ENCODE measurements at regions not wholly inside any gene's neighbourhood (a gene's known extent, or its start where the extent isn't known, plus 50 kb on each side); places are given as distances from the start of the nearest gene placed in this dataset.

- intact Hi-C loops (cut with DNase I; ENCODE audit: low total_unique reads), result no loop called here
- no peak overlapping the region for H3K4me3 ChIP-seq
These were observed 239.6 kb upstream of the VEGFC start for GRCh38 chr4:177032341-177032740.

GRCh38 chr4:177033135-177033534 lies 240.4 kb upstream of the VEGFC start:
- TF ChIP-seq POLR2AphosphoS5 (IDR thresholded peaks at IDR 0.05) (no peak), EP300 (IDR thresholded peaks at IDR 0.05) (no peak), POLR2A (IDR thresholded peaks at IDR 0.05) (no peak)
- TF ChIP-seq, protein P1, sequence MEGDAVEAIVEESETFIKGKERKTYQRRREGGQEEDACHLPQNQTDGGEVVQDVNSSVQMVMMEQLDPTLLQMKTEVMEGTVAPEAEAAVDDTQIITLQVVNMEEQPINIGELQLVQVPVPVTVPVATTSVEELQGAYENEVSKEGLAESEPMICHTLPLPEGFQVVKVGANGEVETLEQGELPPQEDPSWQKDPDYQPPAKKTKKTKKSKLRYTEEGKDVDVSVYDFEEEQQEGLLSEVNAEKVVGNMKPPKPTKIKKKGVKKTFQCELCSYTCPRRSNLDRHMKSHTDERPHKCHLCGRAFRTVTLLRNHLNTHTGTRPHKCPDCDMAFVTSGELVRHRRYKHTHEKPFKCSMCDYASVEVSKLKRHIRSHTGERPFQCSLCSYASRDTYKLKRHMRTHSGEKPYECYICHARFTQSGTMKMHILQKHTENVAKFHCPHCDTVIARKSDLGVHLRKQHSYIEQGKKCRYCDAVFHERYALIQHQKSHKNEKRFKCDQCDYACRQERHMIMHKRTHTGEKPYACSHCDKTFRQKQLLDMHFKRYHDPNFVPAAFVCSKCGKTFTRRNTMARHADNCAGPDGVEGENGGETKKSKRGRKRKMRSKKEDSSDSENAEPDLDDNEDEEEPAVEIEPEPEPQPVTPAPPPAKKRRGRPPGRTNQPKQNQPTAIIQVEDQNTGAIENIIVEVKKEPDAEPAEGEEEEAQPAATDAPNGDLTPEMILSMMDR (IDR thresholded peaks at IDR 0.05), result no peak
- Histone ChIP-seq H3K27ac (no peak overlapping the region), H3K27me3 (no peaks in the 10 kb centered on the region), H3K9me3 (no peaks in the 10 kb centered on the region), H3K36me3 (no peaks in the 10 kb centered on the region), H3K4me3 (no peak overlapping the region), H3K4me1 (no peaks in the 10 kb centered on the region)
- intact Hi-C loops (cut with DNase I; ENCODE audit: low total_unique reads), result no loop called here
- 62 to 72% (median 64%) methylated on average over 3 of the region's 3 CpGs for WGBS, 5 donors
- DNase-seq, result no peak

More at GRCh38 chr4:177032341-177032740, 239.6 kb upstream of the VEGFC start:
- TF ChIP-seq, protein P1 (IDR thresholded peaks at IDR 0.05), result no peak
- no peaks in the 10 kb centered on the region for H3K27me3 ChIP-seq
- no peak for DNase-seq
- no peaks in the 10 kb centered on the region for H3K9me3 ChIP-seq
- no peaks in the 10 kb centered on the region for H3K36me3 ChIP-seq
- WGBS, 5 donors, result 29 to 42% (median 33%) methylated on average over 1 of the region's 1 CpG
- no peak overlapping the region for H3K27ac ChIP-seq
- H3K4me1 ChIP-seq, result no peaks in the 10 kb centered on the region

DNA sequence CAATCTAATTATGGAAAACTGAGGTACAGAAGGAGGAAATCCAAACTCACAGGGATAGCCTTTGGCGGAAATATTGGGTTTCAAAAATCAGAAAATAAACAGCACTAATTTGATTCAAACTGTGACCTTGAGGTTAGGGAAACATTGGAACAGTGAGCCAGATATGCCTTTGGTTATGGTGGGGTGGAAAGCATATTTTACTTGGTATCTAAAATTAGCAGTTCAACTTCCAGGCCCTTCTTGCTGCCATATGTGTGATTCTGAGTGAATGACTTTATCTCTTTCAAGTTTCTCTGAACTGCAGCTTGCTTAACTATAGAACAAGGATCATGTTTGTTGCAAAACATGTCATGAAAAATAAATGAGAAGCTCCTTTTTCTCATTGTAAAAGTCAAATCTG lies 240.9 kb upstream of the VEGFC start:
- WGBS, 5 donors, result 60 to 78% (median 65%) methylated on average over 1 of the region's 1 CpG
- intact Hi-C loops (cut with DNase I; ENCODE audit: low total_unique reads), result no loop called here
- no peaks in the 10 kb centered on the region for H3K4me1 ChIP-seq
- H3K27me3 ChIP-seq, result no peaks in the 10 kb centered on the region
- no peaks in the 10 kb centered on the region for H3K36me3 ChIP-seq
- DNase-seq, result no peak
- no peaks in the 10 kb centered on the region for H3K9me3 ChIP-seq
- H3K27ac ChIP-seq, result no peak overlapping the region
- no peak for TF ChIP-seq POLR2AphosphoS5 (IDR thresholded peaks at IDR 0.05)
- no peak overlapping the region for H3K4me3 ChIP-seq

- no peak overlapping the region for H3K4me3 ChIP-seq
- H3K36me3 ChIP-seq, result no peaks in the 10 kb centered on the region
- WGBS, 5 donors, result 91 to 97% (median 93%) methylated on average over 4 of the region's 4 CpGs
- TF ChIP-seq POLR2AphosphoS5 (IDR thresholded peaks at IDR 0.05) (no peak), POLR2A (IDR thresholded peaks at IDR 0.05) (no peak), EP300 (IDR thresholded peaks at IDR 0.05) (no peak)
- TF ChIP-seq, protein P1 (IDR thresholded peaks at IDR 0.05), result no peak
- no peak overlapping the region for H3K27ac ChIP-seq
- no peaks in the 10 kb centered on the region for H3K4me1 ChIP-seq
- no peaks in the 10 kb centered on the region for H3K9me3 ChIP-seq
- no peak for DNase-seq
- intact Hi-C loops (cut with DNase I; ENCODE audit: low total_unique reads), result loop anchor here (10.0 kb wide), 1 partner anchor 667 kb away; no protein-coding TSS in a partner anchor
- H3K27me3 ChIP-seq, result no peaks in the 10 kb centered on the region
These were observed 248.6 kb upstream of the VEGFC start for GRCh38 chr4:177041356-177041755.

DNA sequence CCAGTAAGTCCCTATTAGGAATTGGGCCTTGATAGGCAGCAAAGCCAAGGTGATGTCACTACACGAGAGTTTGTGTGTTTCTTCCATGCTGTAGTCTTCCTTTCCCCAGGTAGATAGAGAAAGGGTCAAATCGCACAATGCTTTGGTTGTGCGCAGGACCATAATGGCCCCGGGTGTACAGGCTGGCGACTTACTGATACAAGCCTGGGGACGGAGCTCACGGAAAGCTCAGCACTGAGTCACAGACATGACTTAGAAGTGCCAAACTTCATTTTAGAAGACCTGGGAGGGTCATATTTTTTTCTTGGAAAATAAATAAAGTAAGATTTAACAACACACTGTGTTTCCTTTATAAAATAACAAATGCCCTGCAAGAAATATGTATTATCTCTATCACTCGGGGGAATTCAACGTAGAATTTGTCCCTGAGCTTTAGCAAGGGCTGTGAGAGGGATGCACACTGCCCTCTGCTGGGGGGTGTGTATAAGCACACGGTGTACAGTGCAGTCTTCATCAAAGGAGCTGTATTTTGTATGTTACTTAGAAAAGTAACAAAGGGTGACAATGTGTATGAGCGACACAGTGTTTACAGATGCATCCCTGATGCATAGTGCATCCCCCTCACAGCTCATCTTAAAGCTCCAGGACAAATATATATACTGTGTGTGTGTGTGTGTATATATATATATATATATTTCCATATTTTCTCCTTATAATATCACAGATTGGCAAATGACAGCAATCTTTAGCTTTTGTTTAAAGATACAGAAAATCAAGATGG lies 254.5 kb upstream of the VEGFC start:
- DNase-seq, result peak; percentile 49 to 84
- Histone ChIP-seq H3K27me3 (no peaks in the 10 kb centered on the region), H3K36me3 (no peaks in the 10 kb centered on the region), H3K4me3 (no peak overlapping the region), H3K4me1 (peaks cover 0 to 5% (median 2%) of the 10 kb centered on the region in 4 donors), H3K9me3 (no peaks in the 10 kb centered on the region), H3K27ac (no peak overlapping the region)
- WGBS, 5 donors, result 33 to 48% (median 37%) methylated on average over 11 of the region's 11 CpGs
- TF ChIP-seq POLR2AphosphoS5 (IDR thresholded peaks at IDR 0.05), result no peak
- TF ChIP-seq, protein P1 (IDR thresholded peaks at IDR 0.05), result peak in 4 of 7 experiments; percentile 51 to 77 (median 66)
- intact Hi-C loops (cut with DNase I; ENCODE audit: low total_unique reads), result loop anchor here (10.0 kb wide), 1 partner anchor 672 kb away; no protein-coding TSS in a partner anchor
